GM23338 (cell line): ENCODE measurements at regions not wholly inside any gene's neighbourhood (a gene's known extent, or its start where the extent isn't known, plus 50 kb on each side); places are given as distances from the start of the nearest gene placed in this dataset.

Experiments
- CTCF ChIP-seq, 2 experiments: fragments of 200-600 bp in 1 of 2; sonication (generic) in 1 of 2; conservative IDR thresholded peaks; 2 replicates each; pipeline versions ENCODE4 v1.5.1 to v1.6.1; 2016 to 2017; ENCODE audit warnings: antibody characterized with exemption in 2 of 2, low read depth in 2 of 2, mild to moderate bottlenecking in 2 of 2, moderate library complexity in 1 of 2
- EZH2 ChIP-seq: fragments of 200-600 bp; sonication (generic); IDR thresholded peaks from one replicate; pipeline ENCODE4 v1.8.0; 2017; ENCODE audit warnings: antibody characterized with exemption, mild to moderate bottlenecking, low read depth; ENCODE audit not compliant: unreplicated experiment
- EZH2phosphoT487 ChIP-seq: fragments of 200-600 bp; sonication (generic); IDR thresholded peaks from one replicate; pipeline ENCODE4 v1.8.1; 2018; ENCODE audit warnings: antibody characterized with exemption; ENCODE audit not compliant: unreplicated experiment
- REST ChIP-seq: IDR thresholded peaks from one replicate; pipeline ENCODE4 v1.6.1; 2018; ENCODE audit warnings: antibody characterized with exemption; ENCODE audit not compliant: unreplicated experiment
- ZNF114 ChIP-seq: fragments of 250-450 bp; sonication (Bioruptor Pico); IDR thresholded peaks from 2 replicates; pipeline ENCODE4 v1.5.0; 2020; ENCODE audit warnings: mild to moderate bottlenecking, moderate library complexity

DNA sequence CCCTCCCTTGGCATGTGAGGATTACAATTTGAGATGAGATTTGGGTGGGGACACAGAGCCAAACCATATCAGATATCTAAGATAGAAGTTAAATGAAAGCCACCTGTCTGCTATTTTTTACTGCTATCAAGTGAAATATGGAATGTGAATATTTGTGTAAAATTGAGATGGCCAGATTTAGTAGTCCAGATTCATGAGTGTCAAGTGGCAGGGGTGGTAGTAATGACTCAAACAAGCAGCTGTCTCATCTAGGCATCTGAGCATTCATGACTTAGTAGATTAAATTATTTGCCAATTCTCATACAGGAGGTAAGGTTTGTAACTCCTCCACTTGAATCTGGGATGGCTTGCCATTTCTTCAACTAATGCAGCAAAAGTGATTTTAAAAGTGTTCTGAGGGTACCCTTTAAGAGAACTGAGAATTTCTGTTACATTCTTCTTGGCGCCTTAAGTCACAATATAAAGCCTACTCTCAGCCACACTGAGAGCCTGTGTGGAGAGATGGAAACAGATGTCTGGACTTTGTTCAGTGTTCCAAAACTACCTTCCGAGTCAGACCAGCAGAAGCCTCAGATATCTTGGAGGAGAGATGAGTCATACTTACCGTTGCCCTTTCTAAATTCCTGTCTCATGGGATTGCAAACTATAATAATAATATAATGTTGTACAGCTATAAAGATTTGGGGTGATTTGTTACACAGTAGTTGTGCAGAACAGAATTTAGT is 1065.6 kb upstream of the TMPRSS15 start:
- TF ChIP-seq EZH2, result no peak
- no peak for TF ChIP-seq CTCF (conservative IDR thresholded peaks at IDR 0.05; ENCODE audit: low read depth in 2 of 2)
- no peak for TF ChIP-seq EZH2phosphoT487
- no peak for TF ChIP-seq REST
- TF ChIP-seq ZNF114 (CRISPR knock-in tag), result no peak
